ENCODE measurements at regions not wholly inside any gene's neighbourhood (a gene's known extent, or its start where the extent isn't known, plus 50 kb on each side); places are given as distances from the start of the nearest gene placed in this dataset.

DNA sequence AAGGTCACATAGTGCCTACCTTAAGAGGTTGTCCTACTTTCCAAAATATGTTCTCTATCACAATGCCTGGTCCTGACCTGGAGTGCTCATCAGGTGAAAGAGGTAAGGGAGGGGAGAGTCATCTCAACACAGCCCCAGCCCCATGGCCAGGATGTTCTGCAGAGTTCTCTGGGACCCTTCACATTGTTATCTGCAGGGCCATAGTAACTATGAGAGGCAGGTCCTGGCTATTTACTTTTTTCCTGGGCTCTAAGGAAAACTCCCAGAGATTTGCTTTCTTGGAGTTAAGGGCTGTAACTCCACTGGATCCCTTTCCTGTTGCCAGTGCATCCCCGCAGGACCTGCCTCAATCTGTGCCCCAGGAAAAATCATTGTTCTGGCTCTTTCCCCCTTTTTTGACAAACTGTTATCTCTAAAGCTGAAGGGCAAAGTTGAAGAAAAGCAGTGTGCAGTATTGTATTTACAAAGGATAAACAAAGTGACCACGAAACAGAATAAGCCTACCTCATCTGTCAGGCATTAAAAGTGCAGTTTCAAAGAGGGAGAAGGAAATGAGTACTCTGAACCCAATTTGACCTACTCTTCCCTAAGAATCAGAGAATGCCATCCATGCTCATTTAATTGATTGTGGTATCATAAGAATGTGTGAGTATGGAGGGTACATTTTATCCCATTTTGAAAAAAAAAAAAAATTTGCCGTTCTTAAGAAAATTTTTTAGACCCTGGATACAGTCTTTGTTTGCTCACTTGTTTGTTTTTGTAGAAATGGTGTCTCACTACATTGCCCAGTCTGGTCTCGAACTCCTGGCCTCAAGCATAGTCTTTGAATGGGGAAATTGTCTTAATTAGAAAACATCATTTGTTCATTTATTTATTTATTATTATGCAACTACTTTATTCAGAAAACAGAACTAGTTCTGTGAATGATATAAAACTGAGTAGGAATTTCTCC, 149.6 kb downstream of the RHOU start:
- TF ChIP-seq, protein P1, sequence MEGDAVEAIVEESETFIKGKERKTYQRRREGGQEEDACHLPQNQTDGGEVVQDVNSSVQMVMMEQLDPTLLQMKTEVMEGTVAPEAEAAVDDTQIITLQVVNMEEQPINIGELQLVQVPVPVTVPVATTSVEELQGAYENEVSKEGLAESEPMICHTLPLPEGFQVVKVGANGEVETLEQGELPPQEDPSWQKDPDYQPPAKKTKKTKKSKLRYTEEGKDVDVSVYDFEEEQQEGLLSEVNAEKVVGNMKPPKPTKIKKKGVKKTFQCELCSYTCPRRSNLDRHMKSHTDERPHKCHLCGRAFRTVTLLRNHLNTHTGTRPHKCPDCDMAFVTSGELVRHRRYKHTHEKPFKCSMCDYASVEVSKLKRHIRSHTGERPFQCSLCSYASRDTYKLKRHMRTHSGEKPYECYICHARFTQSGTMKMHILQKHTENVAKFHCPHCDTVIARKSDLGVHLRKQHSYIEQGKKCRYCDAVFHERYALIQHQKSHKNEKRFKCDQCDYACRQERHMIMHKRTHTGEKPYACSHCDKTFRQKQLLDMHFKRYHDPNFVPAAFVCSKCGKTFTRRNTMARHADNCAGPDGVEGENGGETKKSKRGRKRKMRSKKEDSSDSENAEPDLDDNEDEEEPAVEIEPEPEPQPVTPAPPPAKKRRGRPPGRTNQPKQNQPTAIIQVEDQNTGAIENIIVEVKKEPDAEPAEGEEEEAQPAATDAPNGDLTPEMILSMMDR (IDR thresholded peaks at IDR 0.05): no peak
- TF ChIP-seq POLR2A (IDR thresholded peaks at IDR 0.05): no peak
